ENCODE measurements at regions not wholly inside any gene's neighbourhood (a gene's known extent, or its start where the extent isn't known, plus 50 kb on each side); places are given as distances from the start of the nearest gene placed in this dataset.
A peak's percentile ranks its signal among the peaks of the same experiment; 100 is the strongest.
"Not testable (repeated sequence)": the region's sequence is repeated elsewhere in the genome, so short reads cannot be mapped to it uniquely, and the experiment has no call there.

DNA sequence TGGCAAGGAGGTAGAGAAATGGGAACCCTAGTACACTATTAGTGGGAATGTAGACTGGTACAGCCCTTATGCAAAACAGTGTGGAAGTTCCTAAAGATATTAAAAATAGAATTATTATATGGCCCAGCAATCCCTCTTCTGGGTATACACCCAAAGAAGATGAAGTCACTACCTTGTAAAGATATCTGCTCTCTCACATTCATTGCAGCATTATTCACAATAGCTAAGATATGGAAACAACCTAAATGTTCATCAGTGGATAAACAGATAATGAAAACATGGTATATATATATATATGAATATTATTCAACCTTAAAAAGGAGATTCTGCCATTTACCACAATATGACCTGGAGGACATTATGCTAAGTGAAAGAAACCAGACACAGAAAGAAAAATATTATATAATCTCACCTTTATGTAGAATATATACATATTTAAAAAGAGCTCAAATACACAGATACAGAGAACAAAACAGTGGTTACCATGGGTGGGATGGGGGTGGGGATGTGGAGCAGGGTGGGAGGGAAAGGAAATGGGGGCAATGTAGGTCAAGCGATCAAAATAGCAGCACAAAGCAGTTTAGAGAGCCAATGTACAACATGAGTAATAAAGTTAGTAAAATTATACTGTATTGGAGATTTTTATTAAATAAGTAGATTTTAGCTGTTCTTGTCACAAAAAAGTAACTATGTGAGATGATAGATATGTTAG, 138.6 kb downstream of the SPRY1 start:
- WGBS (ENCODE audit: insufficient coverage, low lambda C conversion rate) = 100% methylated on average over 1 of the region's 1 CpG
- H3K27ac ChIP-seq (ENCODE audit: low read length) = no peak overlapping the region
- no peaks in the 10 kb centered on the region for H3K4me1 ChIP-seq (ENCODE audit: control insufficient read depth, insufficient read depth, low read length)

DNA sequence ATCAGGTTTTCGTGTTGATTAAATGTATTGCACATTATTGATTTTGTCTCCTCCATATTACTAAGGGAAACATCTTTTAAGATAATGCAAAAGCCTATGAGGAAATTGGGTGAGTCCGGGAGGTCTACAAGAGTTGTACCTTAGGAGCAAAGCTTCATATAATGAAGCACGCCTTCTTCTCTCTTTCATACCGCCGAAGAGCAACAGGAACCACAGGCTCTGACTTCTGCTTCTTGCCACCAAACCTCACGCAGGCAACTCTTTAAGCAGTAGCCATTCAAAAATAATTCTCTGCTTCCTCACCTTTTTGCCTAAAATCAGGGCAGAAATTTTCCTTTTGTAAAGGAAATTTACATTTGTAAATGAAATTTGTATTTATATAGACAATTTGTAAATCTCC, 139.6 kb downstream of the SPRY1 start:
- DNase-seq = no peak
- no peaks in the 10 kb centered on the region for H3K4me1 ChIP-seq (ENCODE audit: control insufficient read depth, insufficient read depth, low read length)
- no peaks in the 10 kb centered on the region for H3K27me3 ChIP-seq (ENCODE audit: control insufficient read depth, insufficient read depth, low read length)
- no peak overlapping the region for H3K4me3 ChIP-seq (ENCODE audit: low read length)
- no peak overlapping the region for H3K27ac ChIP-seq (ENCODE audit: low read length)
- no peaks in the 10 kb centered on the region for H3K9me3 ChIP-seq (ENCODE audit: control insufficient read depth, low read depth, low read length)
- no peaks in the 10 kb centered on the region for H3K36me3 ChIP-seq (ENCODE audit: control insufficient read depth, insufficient read depth, low read length)
- no CpG with 5 or more reads among the region's 6 CpGs for WGBS (ENCODE audit: insufficient coverage, low lambda C conversion rate)

More for the DNA sequence above, 138.6 kb downstream of the SPRY1 start:
- Histone ChIP-seq H3K4me3 (ENCODE audit: low read length) (no peak overlapping the region), H3K9me3 (ENCODE audit: control insufficient read depth, low read depth, low read length) (no peaks in the 10 kb centered on the region), H3K27me3 (ENCODE audit: control insufficient read depth, insufficient read depth, low read length) (no peaks in the 10 kb centered on the region), H3K36me3 (ENCODE audit: control insufficient read depth, insufficient read depth, low read length) (no peaks in the 10 kb centered on the region)
- no peak for DNase-seq

DNA sequence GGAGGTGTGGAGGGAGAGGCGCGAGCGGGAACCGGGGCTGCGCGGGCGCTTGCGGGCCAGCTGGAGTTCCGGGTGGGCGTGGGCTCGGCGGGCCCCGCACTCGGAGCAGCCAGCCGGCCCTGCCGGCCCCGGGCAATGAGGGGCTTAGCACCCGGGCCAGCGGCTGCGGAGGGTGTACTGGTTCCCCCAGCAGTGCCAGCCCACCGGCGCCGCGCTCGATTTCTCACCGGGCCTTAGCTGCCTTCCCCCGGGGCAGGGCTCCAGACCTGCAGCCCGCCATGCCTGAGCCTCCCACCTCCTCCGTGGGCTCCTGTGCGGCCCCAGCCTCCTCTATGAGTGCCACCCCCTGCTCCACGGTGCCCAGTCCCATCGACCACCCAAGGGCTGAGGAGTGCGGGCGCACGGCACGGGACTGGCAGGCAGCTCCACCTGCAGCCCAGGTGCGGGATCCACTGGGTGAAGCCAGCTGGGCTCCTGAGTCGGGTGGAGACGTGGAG, 141.4 kb downstream of the SPRY1 start:
- not testable (repeated sequence) for H3K36me3 ChIP-seq (ENCODE audit: control insufficient read depth, insufficient read depth, low read length); DNase-seq; H3K9me3 ChIP-seq (ENCODE audit: control insufficient read depth, low read depth, low read length); H3K27me3 ChIP-seq (ENCODE audit: control insufficient read depth, insufficient read depth, low read length); H3K4me3 ChIP-seq (ENCODE audit: low read length); H3K27ac ChIP-seq (ENCODE audit: low read length); H3K4me1 ChIP-seq (ENCODE audit: control insufficient read depth, insufficient read depth, low read length)
- WGBS (ENCODE audit: insufficient coverage, low lambda C conversion rate) = no CpG with 5 or more reads among the region's 39 CpGs

DNA sequence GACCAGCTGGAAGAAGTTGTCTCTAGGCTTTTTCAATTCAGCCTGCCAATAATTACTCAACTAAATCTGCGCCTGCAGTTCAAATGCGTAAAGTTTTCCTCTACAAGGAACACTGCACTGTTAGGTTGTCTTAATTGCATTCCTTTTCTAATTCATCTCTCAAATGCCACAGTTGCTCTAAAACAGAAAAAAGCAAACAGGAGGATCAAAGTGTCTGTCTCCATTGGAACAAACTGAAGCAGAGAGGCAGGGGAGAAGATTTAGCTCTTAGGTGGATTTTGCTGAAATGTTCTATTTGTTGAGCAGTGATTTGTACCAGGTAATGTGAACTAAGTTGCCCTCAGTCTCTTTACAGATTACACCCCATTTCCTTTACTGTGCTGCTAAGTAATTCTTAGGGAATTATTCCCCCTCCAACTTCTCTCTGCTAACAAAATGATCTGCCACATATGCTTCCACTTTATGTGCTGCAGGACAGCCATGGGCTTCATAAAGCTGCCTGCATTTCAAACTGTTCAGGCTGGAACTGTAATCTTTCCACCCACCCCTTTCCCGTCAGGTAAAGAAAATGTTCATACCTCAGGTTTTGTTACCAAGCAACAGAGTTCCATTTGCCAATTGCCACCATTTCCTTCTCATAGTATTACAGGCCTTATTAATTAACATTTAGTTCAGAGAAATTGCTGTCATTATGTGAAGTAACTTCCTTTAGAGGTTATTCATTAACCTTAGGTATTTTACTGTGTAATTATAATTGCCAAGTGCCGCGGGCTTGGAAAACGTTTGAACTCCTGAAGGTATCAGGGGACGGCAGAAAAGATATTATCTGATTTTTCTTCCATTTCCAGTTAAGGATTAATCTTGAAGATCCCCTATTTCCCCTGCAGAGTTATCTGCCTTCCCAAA, 149.3 kb downstream of the SPRY1 start:
- Histone ChIP-seq H3K4me1 (ENCODE audit: control insufficient read depth, insufficient read depth, low read length) (peaks cover 41% of the 10 kb centered on the region), H3K27ac (ENCODE audit: low read length) (peak overlapping the region; percentile 84), H3K36me3 (ENCODE audit: control insufficient read depth, insufficient read depth, low read length) (no peaks in the 10 kb centered on the region), H3K9me3 (ENCODE audit: control insufficient read depth, low read depth, low read length) (no peaks in the 10 kb centered on the region), H3K27me3 (ENCODE audit: control insufficient read depth, insufficient read depth, low read length) (no peaks in the 10 kb centered on the region), H3K4me3 (ENCODE audit: low read length) (peak overlapping the region; percentile 2)
- WGBS (ENCODE audit: insufficient coverage, low lambda C conversion rate) = 50% methylated on average over 2 of the region's 7 CpGs
- DNase-seq = peak; percentile 66 to 93

DNA sequence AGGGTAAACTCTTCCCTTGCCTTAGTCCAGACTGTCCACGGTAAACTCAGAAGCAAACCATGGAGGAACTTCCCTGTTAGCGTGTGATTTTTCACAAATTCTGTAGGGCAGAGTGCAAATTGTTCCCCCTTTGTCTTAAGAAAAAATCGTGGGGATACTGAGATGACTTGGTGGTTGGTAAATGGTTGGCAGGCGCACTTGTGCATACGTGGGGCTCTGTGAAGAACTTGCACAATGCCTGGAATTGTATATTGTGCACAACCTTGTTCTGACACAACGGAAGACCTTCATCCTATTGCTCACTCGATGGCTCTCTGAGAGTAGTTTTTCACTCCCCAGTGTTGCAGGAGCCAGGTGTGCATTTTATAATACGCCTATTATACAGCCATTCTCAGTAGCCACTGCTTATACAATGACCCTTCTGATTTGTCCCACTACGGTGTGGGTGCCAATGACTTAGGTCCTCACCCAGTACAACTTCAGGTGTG, 150.0 kb downstream of the SPRY1 start:
- no peaks in the 10 kb centered on the region for H3K9me3 ChIP-seq (ENCODE audit: control insufficient read depth, low read depth, low read length)
- DNase-seq = peak in 1 of 2 donors; percentile 37
- H3K36me3 ChIP-seq (ENCODE audit: control insufficient read depth, insufficient read depth, low read length) = no peaks in the 10 kb centered on the region
- peaks cover 41% of the 10 kb centered on the region for H3K4me1 ChIP-seq (ENCODE audit: control insufficient read depth, insufficient read depth, low read length)
- peak overlapping the region; percentile 2 for H3K4me3 ChIP-seq (ENCODE audit: low read length)
- H3K27me3 ChIP-seq (ENCODE audit: control insufficient read depth, insufficient read depth, low read length) = no peaks in the 10 kb centered on the region
- peak overlapping the region; percentile 84 for H3K27ac ChIP-seq (ENCODE audit: low read length)
- no CpG with 5 or more reads among the region's 9 CpGs for WGBS (ENCODE audit: insufficient coverage, low lambda C conversion rate)

DNA sequence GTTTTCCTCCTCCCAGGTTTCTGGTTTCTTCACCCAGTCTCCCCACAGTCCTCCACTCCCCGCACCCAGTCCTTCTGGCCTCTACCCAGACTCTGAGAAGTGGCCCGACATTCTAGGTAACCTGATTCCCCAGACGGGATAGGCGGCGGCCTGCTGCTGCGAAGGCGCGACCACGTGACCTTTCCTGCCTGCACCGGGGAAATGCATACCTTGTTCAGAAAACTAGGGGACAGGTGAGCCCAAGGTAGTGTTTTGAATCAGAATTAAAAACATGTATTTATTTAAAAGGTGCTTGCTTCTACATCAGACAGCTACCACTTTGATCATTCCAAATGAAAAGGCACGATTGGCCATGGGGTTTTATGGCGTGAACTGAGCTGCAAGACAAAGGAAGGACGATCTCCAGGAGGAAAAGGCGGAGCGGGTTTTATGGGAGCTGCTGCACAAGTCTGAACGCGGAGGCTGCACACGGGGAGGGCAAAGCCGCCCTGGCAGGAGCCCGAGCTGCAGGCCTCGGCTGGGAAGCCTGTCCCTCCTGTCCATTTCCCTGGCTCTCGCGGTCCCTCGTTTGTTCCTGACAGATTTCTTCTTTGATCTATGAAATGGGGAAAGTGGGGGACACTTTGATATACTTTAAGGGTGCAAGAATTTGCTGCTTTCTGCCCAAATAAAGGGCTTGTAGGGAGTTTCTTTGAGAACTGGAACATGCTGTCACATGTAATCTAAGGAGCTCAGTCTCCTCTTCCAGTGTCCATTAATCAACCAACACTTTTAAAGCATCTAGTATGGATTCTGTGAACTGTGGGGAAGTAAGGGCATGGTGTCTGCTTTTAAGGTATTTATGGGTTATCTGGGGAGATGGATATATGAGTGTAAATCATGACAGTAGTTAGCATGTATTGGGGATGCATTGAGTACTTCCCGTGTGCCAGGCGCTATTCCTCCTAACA, 150.9 kb downstream of the SPRY1 start:
- H3K4me1 ChIP-seq (ENCODE audit: control insufficient read depth, insufficient read depth, low read length) = peaks cover 42% of the 10 kb centered on the region
- no CpG with 5 or more reads among the region's 26 CpGs for WGBS (ENCODE audit: insufficient coverage, low lambda C conversion rate)
- no peaks in the 10 kb centered on the region for H3K27me3 ChIP-seq (ENCODE audit: control insufficient read depth, insufficient read depth, low read length)
- H3K9me3 ChIP-seq (ENCODE audit: control insufficient read depth, low read depth, low read length) = no peaks in the 10 kb centered on the region
- H3K4me3 ChIP-seq (ENCODE audit: low read length) = no peak overlapping the region
- peak; percentile 47 to 87 for DNase-seq
- peak overlapping the region; percentile 84 for H3K27ac ChIP-seq (ENCODE audit: low read length)
- H3K36me3 ChIP-seq (ENCODE audit: control insufficient read depth, insufficient read depth, low read length) = no peaks in the 10 kb centered on the region

DNA sequence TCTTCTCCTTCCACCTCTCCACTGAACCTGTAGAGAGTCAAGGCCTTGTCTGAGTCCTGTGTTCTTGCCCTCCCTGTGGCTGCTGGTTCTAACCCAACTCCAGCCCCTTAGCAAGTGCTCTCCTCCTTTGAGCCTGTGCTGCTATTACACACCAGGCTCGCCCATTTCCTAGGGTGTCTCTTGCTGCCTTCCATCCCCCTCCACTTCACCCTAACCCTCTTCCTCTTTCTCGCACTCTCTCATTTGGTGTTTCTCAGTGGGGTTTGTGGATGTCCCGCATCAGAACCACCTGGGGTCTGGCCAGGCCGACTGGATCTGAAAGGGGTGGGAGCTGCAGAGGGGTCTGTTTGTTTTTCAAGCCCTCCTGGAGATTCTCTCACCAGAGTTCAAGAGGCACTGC, 156.7 kb downstream of the SPRY1 start:
- WGBS (ENCODE audit: insufficient coverage, low lambda C conversion rate) = no CpG with 5 or more reads among the region's 4 CpGs
- H3K9me3 ChIP-seq (ENCODE audit: control insufficient read depth, low read depth, low read length) = no peaks in the 10 kb centered on the region
- H3K4me1 ChIP-seq (ENCODE audit: control insufficient read depth, insufficient read depth, low read length) = peaks cover 52% of the 10 kb centered on the region
- H3K27ac ChIP-seq (ENCODE audit: low read length) = peak overlapping the region; percentile 90
- no peaks in the 10 kb centered on the region for H3K36me3 ChIP-seq (ENCODE audit: control insufficient read depth, insufficient read depth, low read length)
- no peak overlapping the region for H3K4me3 ChIP-seq (ENCODE audit: low read length)
- DNase-seq = no peak
- H3K27me3 ChIP-seq (ENCODE audit: control insufficient read depth, insufficient read depth, low read length) = no peaks in the 10 kb centered on the region

DNA sequence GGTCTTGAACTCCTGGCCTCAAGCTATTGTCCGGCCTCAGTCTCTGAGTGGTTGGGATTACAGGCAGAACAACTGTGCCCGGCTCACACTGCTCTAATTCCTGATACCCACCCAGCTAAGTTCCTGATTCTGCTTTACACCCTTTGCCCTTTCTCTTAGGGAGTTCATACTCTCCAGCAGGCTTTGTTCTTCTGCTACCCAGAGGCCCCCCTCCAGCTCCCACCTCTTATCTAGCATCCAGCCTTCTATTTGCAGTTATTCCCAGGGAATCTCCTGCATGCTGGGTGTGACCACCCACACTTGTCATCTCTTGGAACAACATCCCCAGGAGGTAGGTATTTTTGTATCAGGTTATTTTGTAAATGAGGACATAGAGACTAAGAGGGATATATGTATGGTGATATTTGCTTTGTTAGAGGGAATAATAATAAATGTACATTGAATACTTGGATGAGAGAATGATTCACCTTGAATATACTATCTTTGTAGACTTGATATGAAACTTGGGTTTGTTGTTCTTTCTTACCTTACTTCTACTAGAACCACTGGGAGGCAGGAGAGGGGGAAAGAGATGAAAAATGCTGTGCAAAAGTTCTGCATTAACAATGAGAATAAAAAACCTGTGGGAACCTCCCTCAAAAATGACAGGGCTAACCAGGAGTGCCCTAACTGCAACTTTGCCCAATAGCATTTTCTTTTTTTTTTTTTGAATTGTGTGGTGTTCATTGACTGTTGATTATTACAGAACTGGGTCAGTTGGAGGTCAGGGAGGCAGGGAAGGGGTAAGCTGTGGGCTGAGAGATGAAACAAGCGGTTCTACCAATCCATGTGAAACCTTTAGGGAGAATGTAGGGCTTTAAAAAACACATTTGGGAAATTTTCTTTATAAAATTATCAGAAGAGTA, 157.4 kb downstream of the SPRY1 start:
- Histone ChIP-seq H3K27ac (ENCODE audit: low read length) (peak overlapping the region; percentile 90), H3K36me3 (ENCODE audit: control insufficient read depth, insufficient read depth, low read length) (no peaks in the 10 kb centered on the region), H3K27me3 (ENCODE audit: control insufficient read depth, insufficient read depth, low read length) (no peaks in the 10 kb centered on the region), H3K9me3 (ENCODE audit: control insufficient read depth, low read depth, low read length) (no peaks in the 10 kb centered on the region), H3K4me3 (ENCODE audit: low read length) (no peak overlapping the region), H3K4me1 (ENCODE audit: control insufficient read depth, insufficient read depth, low read length) (peaks cover 48% of the 10 kb centered on the region)
- no CpG with 5 or more reads among the region's 3 CpGs for WGBS (ENCODE audit: insufficient coverage, low lambda C conversion rate)
- peak; percentile 47 to 69 for DNase-seq

DNA sequence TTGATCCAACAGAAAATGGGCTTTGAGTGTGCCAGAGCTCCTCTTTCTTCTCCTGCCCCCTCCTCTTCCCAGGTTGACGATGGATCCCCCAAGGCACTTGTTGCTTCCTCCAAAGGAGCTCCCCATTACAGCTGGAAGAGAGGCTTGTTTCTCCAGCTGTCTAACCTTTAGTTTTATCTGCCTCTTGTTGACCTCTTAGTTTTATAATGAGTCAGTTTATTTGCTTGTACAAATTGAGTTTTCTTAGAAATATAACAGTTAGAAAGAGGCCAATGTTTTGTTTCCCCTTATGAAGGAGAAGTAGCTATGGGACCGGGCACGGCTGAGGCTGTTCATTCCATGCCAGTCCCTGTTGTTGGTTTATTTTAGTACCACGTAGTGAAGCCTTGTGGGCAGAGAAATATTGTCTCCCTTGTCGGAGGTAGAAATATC, 158.2 kb downstream of the SPRY1 start:
- no CpG with 5 or more reads among the region's 5 CpGs for WGBS (ENCODE audit: insufficient coverage, low lambda C conversion rate)
- H3K4me3 ChIP-seq (ENCODE audit: low read length) = no peak overlapping the region
- peaks cover 55% of the 10 kb centered on the region for H3K4me1 ChIP-seq (ENCODE audit: control insufficient read depth, insufficient read depth, low read length)
- DNase-seq = no peak
- H3K9me3 ChIP-seq (ENCODE audit: control insufficient read depth, low read depth, low read length) = no peaks in the 10 kb centered on the region
- peak overlapping the region; percentile 90 for H3K27ac ChIP-seq (ENCODE audit: low read length)
- H3K27me3 ChIP-seq (ENCODE audit: control insufficient read depth, insufficient read depth, low read length) = no peaks in the 10 kb centered on the region
- no peaks in the 10 kb centered on the region for H3K36me3 ChIP-seq (ENCODE audit: control insufficient read depth, insufficient read depth, low read length)

Data from large intestine (tissue), 3 donors.